ENCODE measurements at regions not wholly inside any gene's neighbourhood (a gene's known extent, or its start where the extent isn't known, plus 50 kb on each side); places are given as distances from the start of the nearest gene placed in this dataset.

DNA sequence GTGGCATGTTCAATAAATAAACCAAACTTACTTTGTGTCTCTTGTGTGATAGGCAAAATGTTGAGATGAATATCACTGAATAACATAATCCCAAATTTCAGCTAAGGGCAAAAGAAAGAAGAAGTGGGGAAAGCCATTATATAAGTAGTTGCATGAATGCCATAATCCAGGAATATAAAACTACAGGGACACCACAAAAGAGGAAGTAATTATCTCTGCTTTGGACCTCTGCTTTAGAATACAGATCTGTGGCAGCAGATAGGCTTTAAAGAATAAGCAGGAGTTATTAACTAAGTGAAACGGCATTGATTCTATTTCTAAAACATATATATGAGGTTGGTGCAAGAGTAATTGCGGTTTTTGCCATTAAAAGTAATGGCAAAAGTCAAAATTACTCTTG lies 288.5 kb upstream of the SNX7 start:
- TF ChIP-seq, protein P1, sequence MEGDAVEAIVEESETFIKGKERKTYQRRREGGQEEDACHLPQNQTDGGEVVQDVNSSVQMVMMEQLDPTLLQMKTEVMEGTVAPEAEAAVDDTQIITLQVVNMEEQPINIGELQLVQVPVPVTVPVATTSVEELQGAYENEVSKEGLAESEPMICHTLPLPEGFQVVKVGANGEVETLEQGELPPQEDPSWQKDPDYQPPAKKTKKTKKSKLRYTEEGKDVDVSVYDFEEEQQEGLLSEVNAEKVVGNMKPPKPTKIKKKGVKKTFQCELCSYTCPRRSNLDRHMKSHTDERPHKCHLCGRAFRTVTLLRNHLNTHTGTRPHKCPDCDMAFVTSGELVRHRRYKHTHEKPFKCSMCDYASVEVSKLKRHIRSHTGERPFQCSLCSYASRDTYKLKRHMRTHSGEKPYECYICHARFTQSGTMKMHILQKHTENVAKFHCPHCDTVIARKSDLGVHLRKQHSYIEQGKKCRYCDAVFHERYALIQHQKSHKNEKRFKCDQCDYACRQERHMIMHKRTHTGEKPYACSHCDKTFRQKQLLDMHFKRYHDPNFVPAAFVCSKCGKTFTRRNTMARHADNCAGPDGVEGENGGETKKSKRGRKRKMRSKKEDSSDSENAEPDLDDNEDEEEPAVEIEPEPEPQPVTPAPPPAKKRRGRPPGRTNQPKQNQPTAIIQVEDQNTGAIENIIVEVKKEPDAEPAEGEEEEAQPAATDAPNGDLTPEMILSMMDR (IDR thresholded peaks at IDR 0.05; ENCODE audit: low read depth, low read length): no peak
- no peak overlapping the region for H3K4me3 ChIP-seq (ENCODE audit: low read depth, low read length)

DNA sequence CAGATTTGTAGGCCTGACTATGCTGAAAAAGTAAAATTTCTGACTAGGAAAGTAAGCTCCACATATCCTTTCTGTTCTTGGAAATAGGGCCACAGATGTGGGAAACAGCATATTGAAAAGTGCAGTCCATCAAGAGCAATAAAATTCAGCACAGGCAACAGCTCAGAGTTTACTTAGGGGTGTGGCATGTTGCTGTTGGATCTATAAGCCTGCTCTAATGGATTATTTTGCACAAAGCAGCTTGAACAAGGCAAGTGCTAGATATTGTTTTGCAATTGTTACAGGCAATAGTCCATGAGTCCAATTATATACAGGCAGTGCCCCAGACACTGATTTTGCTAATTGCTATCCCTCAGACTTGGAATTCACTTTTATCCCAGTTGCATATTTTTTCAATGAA lies 289.8 kb upstream of the SNX7 start:
- H3K4me3 ChIP-seq (ENCODE audit: low read depth, low read length): no peak overlapping the region
- TF ChIP-seq, protein P1 (IDR thresholded peaks at IDR 0.05; ENCODE audit: low read depth, low read length): no peak

DNA sequence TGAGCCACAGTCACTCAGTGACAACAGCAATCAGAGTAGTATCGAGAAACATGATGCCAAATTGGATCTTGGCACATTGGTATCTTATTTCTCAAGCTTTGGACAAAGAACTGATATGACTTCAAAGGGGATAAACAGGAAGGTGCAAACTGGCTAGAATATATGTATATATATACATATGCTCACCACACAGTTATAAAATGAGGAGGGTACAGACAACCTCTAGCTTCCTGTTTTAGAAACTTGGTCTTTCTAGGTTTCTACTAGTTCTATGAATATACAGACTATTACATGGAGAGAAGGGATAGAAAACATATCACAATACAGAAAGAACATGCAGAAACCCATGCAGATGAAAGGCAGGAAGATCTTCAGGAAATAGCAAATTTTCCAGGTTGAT lies 292.1 kb upstream of the SNX7 start:
- TF ChIP-seq, protein P1 (IDR thresholded peaks at IDR 0.05; ENCODE audit: low read depth, low read length): no peak
- no peak overlapping the region for H3K4me3 ChIP-seq (ENCODE audit: low read depth, low read length)

DNA sequence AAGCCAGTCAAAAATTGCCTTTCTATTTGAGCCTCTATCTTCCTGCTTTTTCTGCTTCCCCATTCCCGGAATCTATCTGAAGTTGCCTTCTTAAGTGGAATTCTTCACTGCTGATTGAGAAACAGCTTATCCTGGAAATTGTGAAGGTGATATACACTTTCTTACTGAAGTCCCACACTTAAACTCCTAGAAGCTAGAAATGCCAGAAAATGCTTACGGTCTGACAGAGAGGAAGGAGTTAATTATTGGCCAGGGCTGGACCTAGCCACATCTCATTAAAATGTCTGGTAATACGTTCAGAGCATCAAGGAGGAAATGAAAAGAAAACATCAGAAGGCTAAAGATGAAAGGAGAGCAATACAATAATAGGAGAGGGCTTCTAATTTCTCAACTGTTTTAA lies 292.5 kb upstream of the SNX7 start:
- no peak overlapping the region for H3K4me3 ChIP-seq (ENCODE audit: low read depth, low read length)
- TF ChIP-seq, protein P1 (IDR thresholded peaks at IDR 0.05; ENCODE audit: low read depth, low read length): no peak

DNA sequence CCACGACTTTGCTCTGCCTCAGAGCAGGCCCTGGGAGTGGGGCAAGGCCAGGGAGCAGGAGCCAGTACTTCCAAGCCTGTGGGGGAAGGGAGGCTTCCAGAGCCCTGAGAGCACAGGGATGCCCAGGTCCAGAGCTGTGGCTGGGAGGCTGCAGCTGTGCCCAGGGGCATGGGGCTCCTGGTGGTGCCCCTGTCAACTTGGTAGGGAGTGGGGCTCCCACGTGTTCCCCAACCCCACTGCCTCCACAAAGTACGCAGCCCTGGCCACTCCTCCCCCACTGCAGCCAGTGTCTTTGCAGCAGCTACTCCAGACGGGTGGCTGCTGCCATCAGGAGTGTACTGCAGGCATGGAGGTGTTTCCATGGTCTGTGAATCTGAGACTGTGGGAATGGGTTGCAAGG lies 294.1 kb upstream of the SNX7 start:
- TF ChIP-seq, protein P1 (IDR thresholded peaks at IDR 0.05; ENCODE audit: low read depth, low read length): no peak

DNA sequence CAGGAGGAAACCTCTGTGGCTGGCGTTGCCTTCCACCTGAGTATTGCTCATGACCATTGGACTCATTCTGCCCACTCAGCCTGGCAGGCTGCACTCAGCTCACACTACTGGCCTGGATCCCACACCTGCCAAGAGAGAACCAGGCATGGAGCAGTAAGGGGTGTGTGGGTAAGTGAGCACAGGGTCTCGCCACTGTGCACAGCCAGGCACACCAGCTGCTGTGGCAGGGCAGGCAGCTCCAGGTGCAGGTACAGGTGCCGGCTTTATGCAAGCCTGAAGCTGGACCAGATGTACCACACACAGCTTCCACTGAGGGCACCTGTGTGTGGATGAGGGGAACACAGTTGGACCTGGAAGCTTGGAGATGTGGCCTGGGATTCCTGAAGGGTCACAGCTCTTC lies 295.2 kb upstream of the SNX7 start:
- TF ChIP-seq, protein P1 (IDR thresholded peaks at IDR 0.05; ENCODE audit: low read depth, low read length): no peak
- no peak overlapping the region for H3K4me3 ChIP-seq (ENCODE audit: low read depth, low read length)

More for the DNA sequence above, 294.1 kb upstream of the SNX7 start:
- H3K4me3 ChIP-seq (ENCODE audit: low read depth, low read length): no peak overlapping the region

DNA sequence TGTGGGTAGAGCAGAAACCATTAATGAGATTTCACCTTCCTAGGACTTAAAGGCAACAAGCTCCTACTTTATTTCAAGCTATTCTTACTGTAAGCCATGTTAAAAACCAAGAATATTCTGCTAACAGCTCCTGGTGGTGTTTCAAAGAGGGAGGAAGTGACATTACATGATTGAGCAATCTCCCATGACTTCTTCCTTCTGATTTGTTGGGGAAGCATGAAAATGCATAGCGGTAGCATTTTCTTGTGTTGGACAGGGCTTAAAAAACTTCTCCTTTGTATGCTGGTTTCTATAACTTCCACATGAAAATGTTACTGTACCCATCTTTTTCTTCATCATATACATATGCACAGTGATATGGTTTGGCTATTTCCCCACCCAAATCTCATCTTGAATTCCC lies 297.0 kb upstream of the SNX7 start:
- no peak overlapping the region for H3K4me3 ChIP-seq (ENCODE audit: low read depth, low read length)
- TF ChIP-seq, protein P1 (IDR thresholded peaks at IDR 0.05; ENCODE audit: low read depth, low read length): no peak

Data from WI38 (cell line).